GM12873 (cell line): ENCODE measurements at regions not wholly inside any gene's neighbourhood (a gene's known extent, or its start where the extent isn't known, plus 50 kb on each side); places are given as distances from the start of the nearest gene placed in this dataset.

Experiments
- CTCF ChIP-seq: IDR thresholded peaks from 2 replicates; pipeline ENCODE4 v1.5.1; 2012; ENCODE audit warnings: low read depth, mild to moderate bottlenecking, moderate library complexity, low read length, control low read depth; ENCODE audit not compliant: insufficient read depth; ENCODE audit errors: missing control alignments

- no peak for TF ChIP-seq CTCF
Observed at GRCh38 chr15:53000409-53000808, 210.3 kb upstream of the ONECUT1 start.

GRCh38 chr15:52997123-52997522 lies 207.0 kb upstream of the ONECUT1 start:
- no peak for TF ChIP-seq CTCF

- no peak for TF ChIP-seq CTCF
Observed at GRCh38 chr15:52994290-52994689, 204.2 kb upstream of the ONECUT1 start.

- TF ChIP-seq CTCF = no peak
Observed at GRCh38 chr15:52984507-52984906, 194.4 kb upstream of the ONECUT1 start.

- TF ChIP-seq CTCF = no peak
Observed at GRCh38 chr15:52980446-52980845, 190.3 kb upstream of the ONECUT1 start.

GRCh38 chr15:52976516-52977075 lies 186.5 kb upstream of the ONECUT1 start:
- no peak for TF ChIP-seq CTCF

- TF ChIP-seq CTCF = no peak
Observed at GRCh38 chr15:52975941-52976449, 185.9 kb upstream of the ONECUT1 start.
